ENCODE measurements at regions not wholly inside any gene's neighbourhood (a gene's known extent, or its start where the extent isn't known, plus 50 kb on each side); places are given as distances from the start of the nearest gene placed in this dataset.

DNA sequence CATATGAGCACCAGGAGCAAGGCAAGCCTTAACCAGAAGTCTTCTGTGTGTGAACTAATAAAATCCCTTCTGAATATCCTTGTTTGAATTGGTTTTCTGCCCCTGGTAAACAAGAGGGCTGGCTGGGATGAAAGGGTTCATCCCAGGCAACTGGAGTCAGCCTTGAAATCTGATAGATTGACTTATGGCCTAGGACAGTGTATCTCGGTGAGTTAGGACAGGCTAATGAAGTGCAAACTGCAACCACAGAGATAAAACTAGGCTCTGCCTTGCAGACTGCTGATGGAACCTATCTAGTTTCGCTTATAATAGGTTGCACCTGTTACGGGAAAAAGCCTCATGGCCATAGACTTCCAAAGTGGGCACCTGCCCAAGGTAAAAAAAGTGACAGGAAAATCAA lies 451.9 kb upstream of the NOVA1 start:
- H3K27me3 ChIP-seq (ENCODE audit: control insufficient read depth, low read length) = no peaks in the 10 kb centered on the region

GRCh38 chr14:27050208-27050607 lies 452.4 kb upstream of the NOVA1 start:
- Histone ChIP-seq H3K79me2 (ENCODE audit: control insufficient read depth, low read length) (no peaks in the 10 kb centered on the region), H3K4me2 (ENCODE audit: low read length) (no peak overlapping the region)

More for the DNA sequence above, 451.9 kb upstream of the NOVA1 start:
- Histone ChIP-seq H3K4me3 (ENCODE audit: low read length) (no peak overlapping the region), H3K9me3 (ENCODE audit: control insufficient read depth, insufficient read depth, low read length) (no peaks in the 10 kb centered on the region), H3K4me2 (ENCODE audit: low read length) (no peak overlapping the region), H3K4me1 (ENCODE audit: control insufficient read depth, low read length) (no peaks in the 10 kb centered on the region), H3K79me2 (ENCODE audit: control insufficient read depth, low read length) (no peaks in the 10 kb centered on the region), H4K20me1 (ENCODE audit: control insufficient read depth, insufficient read depth, low read depth, low read length) (no peaks in the 10 kb centered on the region), H3K27ac (ENCODE audit: low read depth, low read length) (no peak overlapping the region), H3F3A (ENCODE audit: control insufficient read depth, insufficient read depth) (no peaks in the 10 kb centered on the region), H3K36me3 (ENCODE audit: control insufficient read depth, low read length) (no peaks in the 10 kb centered on the region), H3K9me2 (replicated peaks; ENCODE audit: control insufficient read depth, low read length) (no peaks in the 10 kb centered on the region)
- TF ChIP-seq CTCF (IDR thresholded peaks at IDR 0.05; ENCODE audit: low read depth, low read length, poor library complexity, severe bottlenecking) (no peak), EZH2phosphoT487 (IDR thresholded peaks at IDR 0.05; ENCODE audit: borderline replicate concordance, low read length) (no peak)

GRCh38 chr14:27056586-27056985 lies 458.8 kb upstream of the NOVA1 start:
- no peak overlapping the region for H3K4me3 ChIP-seq (ENCODE audit: low read length)
- H4K20me1 ChIP-seq (ENCODE audit: control insufficient read depth, insufficient read depth, low read depth, low read length) = no peaks in the 10 kb centered on the region
- no peaks in the 10 kb centered on the region for H3K79me2 ChIP-seq (ENCODE audit: control insufficient read depth, low read length)
- no peak overlapping the region for H3K4me2 ChIP-seq (ENCODE audit: low read length)
- H3K9me3 ChIP-seq (ENCODE audit: control insufficient read depth, insufficient read depth, low read length) = no peaks in the 10 kb centered on the region
- H3K4me1 ChIP-seq (ENCODE audit: control insufficient read depth, low read length) = no peaks in the 10 kb centered on the region
- TF ChIP-seq EZH2phosphoT487 (IDR thresholded peaks at IDR 0.05; ENCODE audit: borderline replicate concordance, low read length) = no peak
- no peaks in the 10 kb centered on the region for H3K27me3 ChIP-seq (ENCODE audit: control insufficient read depth, low read length)
- no peaks in the 10 kb centered on the region for H3F3A ChIP-seq (ENCODE audit: control insufficient read depth, insufficient read depth)
- no peaks in the 10 kb centered on the region for H3K36me3 ChIP-seq (ENCODE audit: control insufficient read depth, low read length)
- H3K27ac ChIP-seq (ENCODE audit: low read depth, low read length) = no peak overlapping the region
- H3K9me2 ChIP-seq (replicated peaks; ENCODE audit: control insufficient read depth, low read length) = no peaks in the 10 kb centered on the region

More at GRCh38 chr14:27050208-27050607, 452.4 kb upstream of the NOVA1 start:
- H3K36me3 ChIP-seq (ENCODE audit: control insufficient read depth, low read length) = no peaks in the 10 kb centered on the region
- no peaks in the 10 kb centered on the region for H3K9me3 ChIP-seq (ENCODE audit: control insufficient read depth, insufficient read depth, low read length)
- H3K9me2 ChIP-seq (replicated peaks; ENCODE audit: control insufficient read depth, low read length) = no peaks in the 10 kb centered on the region
- no peaks in the 10 kb centered on the region for H3K27me3 ChIP-seq (ENCODE audit: control insufficient read depth, low read length)
- TF ChIP-seq CTCF (IDR thresholded peaks at IDR 0.05; ENCODE audit: low read depth, low read length, poor library complexity, severe bottlenecking) (no peak), EZH2phosphoT487 (IDR thresholded peaks at IDR 0.05; ENCODE audit: borderline replicate concordance, low read length) (no peak)
- no peaks in the 10 kb centered on the region for H3K4me1 ChIP-seq (ENCODE audit: control insufficient read depth, low read length)
- H4K20me1 ChIP-seq (ENCODE audit: control insufficient read depth, insufficient read depth, low read depth, low read length) = no peaks in the 10 kb centered on the region
- H3K27ac ChIP-seq (ENCODE audit: low read depth, low read length) = no peak overlapping the region
- no peak overlapping the region for H3K4me3 ChIP-seq (ENCODE audit: low read length)
- no peaks in the 10 kb centered on the region for H3F3A ChIP-seq (ENCODE audit: control insufficient read depth, insufficient read depth)

- no peak overlapping the region for H3K4me2 ChIP-seq (ENCODE audit: low read length)
- H4K20me1 ChIP-seq (ENCODE audit: control insufficient read depth, insufficient read depth, low read depth, low read length) = no peaks in the 10 kb centered on the region
- H3K9me2 ChIP-seq (replicated peaks; ENCODE audit: control insufficient read depth, low read length) = no peaks in the 10 kb centered on the region
- H3K36me3 ChIP-seq (ENCODE audit: control insufficient read depth, low read length) = no peaks in the 10 kb centered on the region
- no peak overlapping the region for H3K4me3 ChIP-seq (ENCODE audit: low read length)
- H3F3A ChIP-seq (ENCODE audit: control insufficient read depth, insufficient read depth) = no peaks in the 10 kb centered on the region
- no peaks in the 10 kb centered on the region for H3K27me3 ChIP-seq (ENCODE audit: control insufficient read depth, low read length)
- H3K27ac ChIP-seq (ENCODE audit: low read depth, low read length) = no peak overlapping the region
- no peaks in the 10 kb centered on the region for H3K79me2 ChIP-seq (ENCODE audit: control insufficient read depth, low read length)
- no peaks in the 10 kb centered on the region for H3K9me3 ChIP-seq (ENCODE audit: control insufficient read depth, insufficient read depth, low read length)
- H3K4me1 ChIP-seq (ENCODE audit: control insufficient read depth, low read length) = no peaks in the 10 kb centered on the region
- TF ChIP-seq CTCF (IDR thresholded peaks at IDR 0.05; ENCODE audit: low read depth, low read length, poor library complexity, severe bottlenecking) (no peak), EZH2phosphoT487 (IDR thresholded peaks at IDR 0.05; ENCODE audit: borderline replicate concordance, low read length) (no peak)
These were observed 463.5 kb upstream of the NOVA1 start for GRCh38 chr14:27061299-27061698.

Measured in DOHH2 (cell line).